ENCODE measurements at regions not wholly inside any gene's neighbourhood (a gene's known extent, or its start where the extent isn't known, plus 50 kb on each side); places are given as distances from the start of the nearest gene placed in this dataset.

GRCh38 chr13:72448082-72448481 is 279.3 kb downstream of the MZT1 start:
- no peak for DNase-seq (ENCODE audit: low spot score)

DNA sequence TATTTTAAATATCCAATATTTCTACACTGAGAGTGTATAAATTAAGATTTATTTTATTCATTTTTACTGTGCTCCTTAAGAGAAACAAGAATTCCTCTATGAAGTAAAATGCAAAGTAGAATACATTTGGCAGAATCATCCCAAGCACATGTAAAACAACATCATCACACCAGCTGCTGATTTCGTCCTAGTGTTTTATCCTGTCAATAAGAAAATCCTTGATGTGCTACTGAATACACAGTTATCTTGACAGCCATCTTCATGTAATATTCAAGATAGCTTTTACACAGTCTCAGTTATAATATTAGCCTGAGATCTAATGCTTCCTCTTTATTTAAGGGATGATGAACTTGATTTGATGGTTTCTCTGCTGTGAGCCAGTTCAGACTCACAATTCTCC is 282.4 kb downstream of the MZT1 start:
- no peak for DNase-seq (ENCODE audit: low spot score)

GRCh38 chr13:72437458-72437857 is 290.0 kb downstream of the MZT1 start:
- no peak for DNase-seq (ENCODE audit: low spot score)

DNA sequence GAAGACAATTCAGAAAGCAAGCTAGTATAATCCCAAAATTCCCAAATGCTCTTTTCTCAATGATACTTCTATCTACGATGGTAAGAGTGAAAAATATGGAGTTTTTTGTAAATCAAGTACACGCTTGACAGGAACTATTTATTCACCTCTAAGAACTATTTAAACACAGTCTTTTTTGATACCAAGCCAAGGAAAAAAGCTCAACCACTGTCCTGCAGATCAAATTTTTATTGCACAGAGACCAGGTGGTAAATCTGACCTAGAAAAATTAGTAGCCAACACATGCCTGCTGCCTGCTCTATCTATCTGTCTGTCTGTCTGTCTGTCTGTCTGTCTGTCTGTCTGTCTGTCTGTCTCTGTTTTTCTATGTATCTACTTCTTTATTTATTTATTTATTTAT is 292.2 kb downstream of the MZT1 start:
- DNase-seq (ENCODE audit: low spot score), result no peak

GRCh38 chr13:72431981-72432682 is 295.3 kb downstream of the MZT1 start:
- DNase-seq (ENCODE audit: low spot score), result peak; percentile 10

DNA sequence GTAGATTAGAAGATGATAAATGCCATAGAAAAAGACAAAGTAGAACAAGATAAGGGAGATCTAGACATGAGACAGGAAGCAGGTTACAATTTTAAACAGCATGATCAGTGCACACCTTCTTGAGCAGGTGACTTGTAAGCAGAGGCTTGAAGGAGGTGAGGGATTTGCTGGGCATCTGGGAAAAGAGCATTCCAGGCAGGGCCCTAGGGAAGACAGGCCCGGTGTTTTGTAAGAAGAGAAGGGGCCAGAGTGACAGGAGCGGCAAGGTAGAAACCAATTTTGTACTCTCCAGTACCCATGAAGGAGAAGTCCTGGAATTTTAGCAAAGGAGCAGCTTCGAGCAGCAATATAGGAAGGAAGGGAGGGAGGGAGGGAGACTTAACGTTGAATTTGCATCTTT is 296.5 kb downstream of the MZT1 start:
- no peak for DNase-seq (ENCODE audit: low spot score)

GRCh38 chr13:72427757-72428528 is 299.5 kb downstream of the MZT1 start:
- DNase-seq (ENCODE audit: low spot score), result no peak

DNA sequence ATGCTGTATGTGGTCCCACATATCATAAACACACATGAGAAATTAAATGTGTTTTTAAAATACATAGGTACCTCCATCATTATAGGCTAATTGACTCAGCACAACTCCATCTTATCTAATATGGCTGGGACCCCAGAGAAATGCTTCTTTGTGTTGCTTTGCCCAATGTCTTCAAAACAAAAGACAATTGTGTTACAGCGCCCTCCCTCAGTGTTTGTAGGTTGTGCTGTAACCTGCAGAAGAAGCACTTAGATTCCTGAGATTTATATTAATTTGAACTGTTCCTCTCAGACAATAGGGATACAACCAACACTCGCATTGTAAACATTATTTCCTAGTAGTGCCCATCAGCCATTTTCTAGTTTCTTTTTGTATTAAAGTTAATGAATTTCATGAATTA is 303.4 kb downstream of the MZT1 start:
- DNase-seq (ENCODE audit: low spot score), result no peak

- DNase-seq (ENCODE audit: low spot score), result no peak
Observed at GRCh38 chr13:72415817-72416216, 311.6 kb downstream of the MZT1 start.

- no peak for DNase-seq (ENCODE audit: low spot score)
Observed at GRCh38 chr13:72412481-72412880, 314.9 kb downstream of the MZT1 start.

DNA sequence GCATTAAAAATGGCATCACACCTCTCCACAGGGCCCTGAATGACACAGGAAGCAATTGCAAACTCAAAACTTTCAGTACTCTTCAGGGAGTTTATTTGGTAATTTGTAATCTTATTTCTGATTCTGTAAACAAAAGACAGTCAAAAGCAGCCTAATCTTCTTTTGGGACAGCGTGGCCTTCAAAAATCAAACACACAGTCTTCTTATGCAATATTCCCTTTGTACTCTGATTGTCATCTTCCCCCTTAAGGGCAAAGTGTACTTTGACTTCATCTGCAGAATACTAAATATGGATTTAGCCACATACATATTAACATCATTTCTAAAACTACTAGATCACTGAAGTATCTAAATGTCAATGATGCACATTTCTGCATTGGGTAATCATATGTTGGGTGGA is 322.0 kb downstream of the MZT1 start:
- DNase-seq (ENCODE audit: low spot score), result no peak

- no peak for DNase-seq (ENCODE audit: low spot score)
Observed at GRCh38 chr13:72403396-72404010, 323.9 kb downstream of the MZT1 start.

- no peak for DNase-seq (ENCODE audit: low spot score)
Observed at GRCh38 chr13:72400856-72401255, 326.6 kb downstream of the MZT1 start.

DNA sequence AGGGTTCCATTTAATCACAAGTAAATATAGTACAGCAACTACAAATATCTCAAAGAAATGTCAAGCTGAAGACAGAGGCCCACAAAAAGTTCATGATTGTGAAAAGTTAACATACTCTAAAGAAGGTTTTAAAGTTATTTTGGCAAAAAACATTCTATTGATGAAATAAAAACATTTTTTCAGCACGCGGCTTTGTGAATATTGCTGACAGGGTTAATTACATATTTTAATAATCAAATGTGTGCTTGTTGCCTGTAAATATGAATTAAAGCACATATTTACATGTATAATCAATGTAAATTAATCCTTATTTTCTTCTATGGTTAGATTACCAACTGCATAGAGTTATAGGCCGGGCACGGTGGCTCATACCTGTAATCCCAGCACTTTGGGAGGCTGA is 328.1 kb downstream of the MZT1 start:
- DNase-seq (ENCODE audit: low spot score), result no peak

DNA sequence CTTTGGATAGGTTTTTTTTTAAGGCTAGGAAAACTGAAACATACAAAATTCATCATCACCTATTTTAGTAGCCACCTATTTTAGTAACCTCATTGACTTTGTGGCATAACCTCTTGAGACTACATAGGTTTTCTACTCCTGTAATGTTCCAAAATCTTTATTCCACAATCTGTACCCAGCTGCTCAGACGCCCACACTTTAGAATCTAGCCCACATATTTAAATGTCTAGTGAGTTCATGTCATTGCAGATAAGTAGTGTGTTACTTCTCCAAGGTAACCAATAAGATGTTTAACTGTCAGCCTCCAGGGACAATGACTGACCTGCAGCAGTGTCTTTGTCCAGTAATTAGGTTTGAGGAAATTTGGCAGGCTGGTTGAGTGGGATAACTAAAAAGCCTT is 330.2 kb downstream of the MZT1 start:
- DNase-seq (ENCODE audit: low spot score), result no peak

- DNase-seq (ENCODE audit: low spot score), result no peak
Observed at GRCh38 chr13:72390909-72391308, 336.5 kb downstream of the MZT1 start.

DNA sequence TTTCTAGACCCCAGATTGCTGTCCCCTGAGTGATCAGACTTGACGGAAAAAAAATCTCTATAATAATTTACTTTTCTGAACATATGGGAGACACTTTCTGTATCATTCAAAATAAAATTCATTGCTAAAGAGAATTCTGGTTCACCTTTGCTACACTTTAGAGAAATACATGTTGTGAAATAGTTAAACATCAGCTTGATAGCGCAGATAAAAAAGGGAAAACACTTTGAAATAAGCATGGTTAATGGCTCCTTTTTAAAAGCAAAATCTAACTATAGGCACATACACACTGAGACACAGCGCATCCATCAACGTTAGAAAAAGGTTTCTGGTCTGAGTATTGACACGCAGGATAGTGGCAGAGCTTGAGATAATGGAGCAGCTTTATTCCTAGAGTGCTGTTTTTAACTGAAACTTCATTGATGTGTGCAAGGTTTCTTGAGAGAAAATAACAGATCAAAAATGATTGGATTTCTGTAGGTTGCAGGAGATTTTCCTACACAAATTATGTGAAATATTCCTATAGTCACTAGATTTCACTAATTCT is 341.2 kb downstream of the MZT1 start:
- DNase-seq (ENCODE audit: low spot score), result no peak

DNA sequence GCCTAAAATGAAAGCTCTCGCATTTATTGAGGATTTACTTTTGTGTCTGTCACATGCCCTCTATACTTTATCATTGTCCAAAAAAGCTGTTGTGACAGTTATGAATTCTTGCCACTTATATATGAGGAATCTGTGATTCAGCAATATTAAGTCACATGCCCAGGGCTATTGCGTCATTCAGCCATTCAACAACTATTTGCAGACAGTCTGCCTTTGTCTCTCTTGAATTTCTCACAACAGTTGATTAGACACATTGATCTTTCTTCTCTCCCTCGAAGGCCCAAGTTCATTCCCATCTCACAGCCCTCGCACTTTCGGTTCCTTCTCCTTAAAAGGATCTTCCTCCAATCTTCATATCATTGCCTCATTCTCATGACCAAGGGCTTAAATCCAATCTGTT is 342.6 kb downstream of the MZT1 start:
- no peak for DNase-seq (ENCODE audit: low spot score)

DNA sequence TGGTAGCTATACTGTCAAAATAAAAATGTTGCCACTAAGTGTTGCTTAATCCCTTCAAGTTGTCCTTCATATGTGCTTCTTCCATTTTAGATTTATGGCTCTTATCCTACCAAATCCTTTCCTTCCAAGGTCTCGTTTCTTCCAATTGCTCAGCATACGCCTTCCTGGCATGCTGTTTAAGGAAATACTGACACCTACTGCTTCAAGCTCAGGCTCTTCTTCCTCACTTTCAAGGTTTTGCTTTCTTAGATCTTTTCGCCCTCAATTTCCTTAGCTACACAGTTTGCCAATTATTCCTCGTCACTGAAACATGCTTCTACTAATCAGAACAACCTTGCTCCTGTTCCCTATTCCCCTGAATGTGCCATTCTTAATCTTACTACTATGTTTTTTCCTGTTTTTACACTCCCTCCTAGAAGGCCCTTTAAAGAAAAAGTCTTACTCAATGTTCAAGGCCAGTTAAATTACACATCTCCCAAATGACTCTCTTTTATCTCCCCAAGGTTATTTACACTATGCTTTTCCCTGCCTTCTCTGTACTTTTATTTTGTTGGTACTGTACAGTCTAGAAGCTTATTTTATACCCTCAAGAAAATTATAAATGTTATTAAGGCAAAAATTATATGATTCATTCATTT is 343.1 kb downstream of the MZT1 start:
- no peak for DNase-seq (ENCODE audit: low spot score)

DNA sequence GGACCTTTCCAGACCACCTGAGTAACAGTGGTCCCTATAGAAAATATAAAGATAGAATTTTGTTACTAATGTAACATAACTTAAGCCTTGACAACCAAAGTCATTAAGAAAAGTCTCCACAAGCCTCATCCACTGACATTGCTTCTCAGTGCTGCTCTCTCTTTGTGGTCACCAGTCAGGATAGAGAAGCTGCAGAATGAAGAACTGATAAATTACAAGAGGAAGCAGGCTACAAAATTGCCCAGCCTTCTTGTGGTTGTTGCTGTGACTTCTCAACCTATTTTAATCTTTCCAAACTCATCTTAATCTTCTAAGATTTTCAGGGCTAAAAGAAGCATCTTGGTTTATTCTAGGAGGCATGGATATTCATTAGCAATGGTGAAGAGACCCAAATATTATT is 343.8 kb downstream of the MZT1 start:
- DNase-seq (ENCODE audit: low spot score), result no peak

- no peak for DNase-seq (ENCODE audit: low spot score)
Observed at GRCh38 chr13:72379581-72379980, 347.8 kb downstream of the MZT1 start.

GRCh38 chr13:72368031-72368430 is 359.4 kb downstream of the MZT1 start:
- DNase-seq (ENCODE audit: low spot score), result no peak

GRCh38 chr13:72346716-72347115 is 380.7 kb downstream of the MZT1 start:
- DNase-seq (ENCODE audit: low spot score), result no peak

Measured in iPS-NIHi11 (cell line).